ENCODE measurements at regions not wholly inside any gene's neighbourhood (a gene's known extent, or its start where the extent isn't known, plus 50 kb on each side); places are given as distances from the start of the nearest gene placed in this dataset.

DNA sequence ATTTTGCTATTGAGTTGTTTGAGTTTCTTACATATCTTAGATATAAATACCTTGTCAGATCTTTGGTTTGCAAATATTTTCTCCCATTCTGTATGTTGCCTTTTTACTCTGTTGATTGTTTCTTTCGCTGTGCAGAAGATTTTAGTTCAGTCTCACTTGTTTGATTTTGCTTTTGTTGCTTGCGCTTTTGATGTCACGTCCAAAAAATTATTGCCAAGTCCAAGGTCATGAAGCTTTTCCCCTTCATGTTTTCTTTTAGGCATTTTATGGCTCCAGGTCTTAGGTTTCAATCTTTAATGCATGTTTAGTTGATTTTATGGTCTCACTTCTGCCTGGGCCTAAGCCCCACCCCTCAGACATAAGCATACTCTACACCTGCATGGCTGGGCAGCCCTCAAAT lies 131.5 kb upstream of the TNC start:
- Histone ChIP-seq H2AFZ (no peak overlapping the region), H3K4me1 (ENCODE audit: insufficient read depth) (no peaks in the 10 kb centered on the region), H3K4me2 (no peak overlapping the region), H3K9me3 (ENCODE audit: low read depth) (no peaks in the 10 kb centered on the region), H3K4me3 (no peak overlapping the region), H3K9me2 (replicated peaks; ENCODE audit: insufficient read depth) (no peaks in the 10 kb centered on the region), H3K79me2 (no peaks in the 10 kb centered on the region), H3K27me3 (no peaks in the 10 kb centered on the region), H3K36me3 (replicated peaks; ENCODE audit: insufficient read depth, low read depth) (no peaks in the 10 kb centered on the region), H4K20me1 (ENCODE audit: insufficient read depth, poor library complexity, severe bottlenecking) (no peaks in the 10 kb centered on the region), H3K27ac (no peak overlapping the region)
- TF ChIP-seq EZH2 (IDR thresholded peaks at IDR 0.05; ENCODE audit: borderline replicate concordance) (no peak), EZH2phosphoT487 (IDR thresholded peaks at IDR 0.05; ENCODE audit: low read depth, severe bottlenecking, unreplicated experiment) (no peak)
- TF ChIP-seq, protein P1, sequence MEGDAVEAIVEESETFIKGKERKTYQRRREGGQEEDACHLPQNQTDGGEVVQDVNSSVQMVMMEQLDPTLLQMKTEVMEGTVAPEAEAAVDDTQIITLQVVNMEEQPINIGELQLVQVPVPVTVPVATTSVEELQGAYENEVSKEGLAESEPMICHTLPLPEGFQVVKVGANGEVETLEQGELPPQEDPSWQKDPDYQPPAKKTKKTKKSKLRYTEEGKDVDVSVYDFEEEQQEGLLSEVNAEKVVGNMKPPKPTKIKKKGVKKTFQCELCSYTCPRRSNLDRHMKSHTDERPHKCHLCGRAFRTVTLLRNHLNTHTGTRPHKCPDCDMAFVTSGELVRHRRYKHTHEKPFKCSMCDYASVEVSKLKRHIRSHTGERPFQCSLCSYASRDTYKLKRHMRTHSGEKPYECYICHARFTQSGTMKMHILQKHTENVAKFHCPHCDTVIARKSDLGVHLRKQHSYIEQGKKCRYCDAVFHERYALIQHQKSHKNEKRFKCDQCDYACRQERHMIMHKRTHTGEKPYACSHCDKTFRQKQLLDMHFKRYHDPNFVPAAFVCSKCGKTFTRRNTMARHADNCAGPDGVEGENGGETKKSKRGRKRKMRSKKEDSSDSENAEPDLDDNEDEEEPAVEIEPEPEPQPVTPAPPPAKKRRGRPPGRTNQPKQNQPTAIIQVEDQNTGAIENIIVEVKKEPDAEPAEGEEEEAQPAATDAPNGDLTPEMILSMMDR (IDR thresholded peaks at IDR 0.05; ENCODE audit: poor library complexity), result no peak
- WGBS (ENCODE audit: low lambda C conversion rate, missing lambda C conversion rate), result 87% methylated on average over 3 of the region's 3 CpGs
- DNase-seq (ENCODE audit: low spot score), result no peak

DNA sequence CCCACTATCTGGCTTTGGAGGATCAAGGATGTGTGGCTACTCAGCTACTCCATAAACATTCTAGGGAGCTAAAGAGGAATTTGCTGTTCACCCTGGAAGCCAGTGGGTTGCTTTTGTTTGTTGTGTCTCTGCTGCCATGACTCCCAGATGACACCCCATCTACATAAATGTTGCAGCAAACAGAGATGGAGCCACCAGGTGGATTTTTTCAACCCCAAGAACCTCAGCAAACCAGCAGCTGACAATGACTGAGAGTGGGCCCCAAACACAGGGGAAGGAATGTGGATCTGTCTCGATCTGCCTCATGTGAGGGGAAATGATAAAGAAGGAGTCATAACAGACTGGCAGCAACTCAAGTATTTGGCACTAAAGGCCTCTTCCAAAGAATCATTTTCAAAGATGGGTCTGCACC lies 132.7 kb upstream of the TNC start:
- Histone ChIP-seq H3K27ac (peak overlapping the region; percentile 46), H3K9me2 (replicated peaks; ENCODE audit: insufficient read depth) (no peaks in the 10 kb centered on the region), H3K4me3 (no peak overlapping the region), H3K36me3 (replicated peaks; ENCODE audit: insufficient read depth, low read depth) (no peaks in the 10 kb centered on the region), H2AFZ (no peak overlapping the region), H3K4me2 (no peak overlapping the region), H4K20me1 (ENCODE audit: insufficient read depth, poor library complexity, severe bottlenecking) (no peaks in the 10 kb centered on the region), H3K79me2 (no peaks in the 10 kb centered on the region), H3K4me1 (ENCODE audit: insufficient read depth) (no peaks in the 10 kb centered on the region), H3K27me3 (no peaks in the 10 kb centered on the region), H3K9me3 (ENCODE audit: low read depth) (no peaks in the 10 kb centered on the region)
- TF ChIP-seq, protein P1 (IDR thresholded peaks at IDR 0.05; ENCODE audit: poor library complexity), result no peak
- TF ChIP-seq EZH2phosphoT487 (IDR thresholded peaks at IDR 0.05; ENCODE audit: low read depth, severe bottlenecking, unreplicated experiment) (no peak), EZH2 (IDR thresholded peaks at IDR 0.05; ENCODE audit: borderline replicate concordance) (no peak)
- WGBS (ENCODE audit: low lambda C conversion rate, missing lambda C conversion rate), result 45% methylated on average over 1 of the region's 1 CpG
- DNase-seq (ENCODE audit: low spot score), result peak; percentile 43

DNA sequence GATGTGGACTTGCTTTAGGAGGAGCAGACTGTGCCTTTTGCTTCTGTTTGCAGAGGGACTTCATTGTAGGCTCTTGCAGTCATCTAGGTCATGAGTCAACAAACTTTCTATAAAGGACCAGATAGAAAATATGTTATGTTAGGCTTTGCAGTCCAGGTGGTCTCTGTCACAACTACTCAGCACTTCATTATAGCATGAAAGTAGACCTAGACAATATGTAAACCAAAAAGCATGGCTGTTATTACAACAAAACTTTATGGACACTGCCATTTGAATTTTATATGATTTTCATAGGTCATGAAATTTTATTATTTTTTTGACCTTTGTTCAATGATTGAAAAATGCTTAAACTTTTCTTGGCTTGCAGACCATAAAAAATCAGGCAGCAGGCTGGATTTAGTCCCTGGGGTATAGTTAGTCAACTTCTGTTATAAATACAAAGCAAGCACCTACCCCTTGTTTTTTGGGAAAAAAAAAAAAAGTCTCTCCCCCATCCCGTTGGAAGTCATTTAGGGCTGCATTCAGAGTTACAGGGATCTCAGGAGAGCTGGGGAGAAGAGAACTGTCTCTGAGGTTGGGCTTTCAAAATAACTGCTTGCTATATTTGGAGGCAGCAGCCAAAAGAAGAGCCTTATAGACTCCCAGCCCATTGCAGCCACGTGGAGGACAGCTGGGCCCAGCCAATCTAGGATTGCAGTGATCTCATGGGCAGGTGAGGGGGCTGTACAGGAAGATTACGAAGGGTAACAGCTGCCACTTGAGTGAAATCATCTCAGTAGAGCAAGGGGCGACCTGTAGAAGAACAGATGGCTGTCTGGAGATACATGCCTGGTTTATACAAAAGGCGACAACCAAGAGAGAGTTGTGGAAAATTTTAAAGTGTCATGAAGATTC lies 136.6 kb upstream of the TNC start:
- no peaks in the 10 kb centered on the region for H3K4me1 ChIP-seq (ENCODE audit: insufficient read depth)
- no peak overlapping the region for H2AFZ ChIP-seq
- H3K9me2 ChIP-seq (replicated peaks; ENCODE audit: insufficient read depth), result no peaks in the 10 kb centered on the region
- no peaks in the 10 kb centered on the region for H4K20me1 ChIP-seq (ENCODE audit: insufficient read depth, poor library complexity, severe bottlenecking)
- H3K4me2 ChIP-seq, result no peak overlapping the region
- no peaks in the 10 kb centered on the region for H3K27me3 ChIP-seq
- no peaks in the 10 kb centered on the region for H3K36me3 ChIP-seq (replicated peaks; ENCODE audit: insufficient read depth, low read depth)
- H3K4me3 ChIP-seq, result no peak overlapping the region
- WGBS (ENCODE audit: low lambda C conversion rate, missing lambda C conversion rate), result 65% methylated on average over 5 of the region's 5 CpGs
- H3K27ac ChIP-seq, result no peak overlapping the region
- TF ChIP-seq EZH2 (IDR thresholded peaks at IDR 0.05; ENCODE audit: borderline replicate concordance) (no peak), EZH2phosphoT487 (IDR thresholded peaks at IDR 0.05; ENCODE audit: low read depth, severe bottlenecking, unreplicated experiment) (no peak)
- TF ChIP-seq, protein P1 (IDR thresholded peaks at IDR 0.05; ENCODE audit: poor library complexity), result no peak
- no peak for DNase-seq (ENCODE audit: low spot score)
- no peaks in the 10 kb centered on the region for H3K9me3 ChIP-seq (ENCODE audit: low read depth)
- H3K79me2 ChIP-seq, result no peaks in the 10 kb centered on the region
